ENCODE measurements at regions not wholly inside any gene's neighbourhood (a gene's known extent, or its start where the extent isn't known, plus 50 kb on each side); places are given as distances from the start of the nearest gene placed in this dataset.
"Not testable (repeated sequence)": the region's sequence is repeated elsewhere in the genome, so short reads cannot be mapped to it uniquely, and the experiment has no call there.

- DNase-seq (ENCODE audit: low spot score in 2 of 2) = no peak
- Histone ChIP-seq H3K27me3 (no peaks in the 10 kb centered on the region), H3K27ac (no peak overlapping the region), H3K4me3 (no peak overlapping the region), H3K36me3 (no peaks in the 10 kb centered on the region), H3K9me3 (no peaks in the 10 kb centered on the region), H3K4me1 (no peaks in the 10 kb centered on the region)
- TF ChIP-seq POLR2A (IDR thresholded peaks at IDR 0.05) (no peak), EP300 (IDR thresholded peaks at IDR 0.05) (no peak), CTCF (IDR thresholded peaks at IDR 0.05) (no peak)
These were observed 259.1 kb upstream of the CDH12 start for GRCh38 chr5:23112237-23112636.

GRCh38 chr5:23105021-23105420, 251.9 kb upstream of the CDH12 start:
- no peak for DNase-seq (ENCODE audit: low spot score in 2 of 2)
- no peaks in the 10 kb centered on the region for H3K4me1 ChIP-seq
- 95 to 97% methylated on average over 2 of the region's 2 CpGs for WGBS, 2 donors
- no peak overlapping the region for H3K27ac ChIP-seq
- no peaks in the 10 kb centered on the region for H3K36me3 ChIP-seq
- H3K9me3 ChIP-seq = peaks cover 0 to 5% (median 0%) of the 10 kb centered on the region in 4 donors
- H3K27me3 ChIP-seq = no peaks in the 10 kb centered on the region
- TF ChIP-seq POLR2A (IDR thresholded peaks at IDR 0.05) (no peak), EP300 (IDR thresholded peaks at IDR 0.05) (no peak), CTCF (IDR thresholded peaks at IDR 0.05) (no peak)
- H3K4me3 ChIP-seq = no peak overlapping the region

- no peak for DNase-seq (ENCODE audit: low spot score in 2 of 2)
- 26 to 85% methylated on average over 1 of the region's 1 CpG for WGBS, 2 donors
- peaks cover 0 to 5% (median 0%) of the 10 kb centered on the region in 4 donors for H3K9me3 ChIP-seq
- H3K27ac ChIP-seq = no peak overlapping the region
- no peaks in the 10 kb centered on the region for H3K4me1 ChIP-seq
- no peak for TF ChIP-seq EP300 (IDR thresholded peaks at IDR 0.05)
- no peak for TF ChIP-seq POLR2A (IDR thresholded peaks at IDR 0.05)
- TF ChIP-seq CTCF (IDR thresholded peaks at IDR 0.05) = no peak
- H3K27me3 ChIP-seq = no peaks in the 10 kb centered on the region
- H3K36me3 ChIP-seq = no peaks in the 10 kb centered on the region
- H3K4me3 ChIP-seq = no peak overlapping the region
These were observed 250.4 kb upstream of the CDH12 start for GRCh38 chr5:23103566-23103965.

- not testable (repeated sequence) for H3K27ac ChIP-seq; H3K9me3 ChIP-seq; H3K4me1 ChIP-seq; H3K27me3 ChIP-seq; H3K36me3 ChIP-seq; H3K4me3 ChIP-seq; DNase-seq (ENCODE audit: low spot score in 2 of 2)
- WGBS, 2 donors = 90 to 92% methylated on average over 7 of the region's 7 CpGs
These were observed 242.3 kb upstream of the CDH12 start for GRCh38 chr5:23095418-23095817.

- 79 to 81% methylated on average over 6 of the region's 6 CpGs for WGBS, 2 donors
- no peaks in the 10 kb centered on the region for H3K9me3 ChIP-seq
- H3K4me1 ChIP-seq = no peaks in the 10 kb centered on the region
- no peaks in the 10 kb centered on the region for H3K36me3 ChIP-seq
- H3K27ac ChIP-seq = no peak overlapping the region
- TF ChIP-seq EP300 (IDR thresholded peaks at IDR 0.05) = no peak
- TF ChIP-seq CTCF (IDR thresholded peaks at IDR 0.05) = no peak
- no peak for TF ChIP-seq POLR2A (IDR thresholded peaks at IDR 0.05)
- no peak for DNase-seq (ENCODE audit: low spot score in 2 of 2)
- no peaks in the 10 kb centered on the region for H3K27me3 ChIP-seq
- H3K4me3 ChIP-seq = no peak overlapping the region
These were observed 236.1 kb upstream of the CDH12 start for GRCh38 chr5:23089286-23089685.

GRCh38 chr5:23084815-23085214, 231.7 kb upstream of the CDH12 start:
- 43 to 46% methylated on average over 3 of the region's 3 CpGs for WGBS, 2 donors
- DNase-seq (ENCODE audit: low spot score in 2 of 2) = no peak
- H3K27ac ChIP-seq = no peak overlapping the region
- H3K9me3 ChIP-seq = no peaks in the 10 kb centered on the region
- no peaks in the 10 kb centered on the region for H3K27me3 ChIP-seq
- H3K36me3 ChIP-seq = no peaks in the 10 kb centered on the region
- no peaks in the 10 kb centered on the region for H3K4me1 ChIP-seq
- H3K4me3 ChIP-seq = no peak overlapping the region
- TF ChIP-seq CTCF (IDR thresholded peaks at IDR 0.05) = no peak
- TF ChIP-seq POLR2A (IDR thresholded peaks at IDR 0.05) = no peak
- no peak for TF ChIP-seq EP300 (IDR thresholded peaks at IDR 0.05)
